IMR-90 (cell line): ENCODE measurements at regions not wholly inside any gene's neighbourhood (a gene's known extent, or its start where the extent isn't known, plus 50 kb on each side); places are given as distances from the start of the nearest gene placed in this dataset.

Source experiments
- BHLHE40 ChIP-seq: fragments of 150-350 bp; IDR thresholded peaks from 2 replicates; pipeline ENCODE4 v1.6.1; 2016; ENCODE audit warnings: mild to moderate bottlenecking, low read depth, low read length
- CEBPB ChIP-seq: IDR thresholded peaks from 2 replicates; pipeline ENCODE4 v1.6.1; 2012; ENCODE audit warnings: low read depth, low read length, improper control_type of control experiment
- FOS ChIP-seq: fragments of 150-350 bp; IDR thresholded peaks from 2 replicates; pipeline ENCODE4 v1.6.1; 2016; ENCODE audit warnings: low read depth, low read length
- MXI1 ChIP-seq: IDR thresholded peaks from 2 replicates; pipeline ENCODE4 v1.6.1; 2012; ENCODE audit warnings: low read depth, mild to moderate bottlenecking, low read length, moderate library complexity, borderline replicate concordance
- NFE2L2 ChIP-seq: fragments of 150-350 bp; IDR thresholded peaks from 2 replicates; pipeline ENCODE4 v1.6.1; 2016; ENCODE audit warnings: low read depth, mild to moderate bottlenecking, low read length
- POLR2A ChIP-seq: IDR thresholded peaks from 2 replicates; pipeline ENCODE4 v1.6.1; 2012; ENCODE audit warnings: mild to moderate bottlenecking, low read depth, low read length
- RAD21 ChIP-seq: IDR thresholded peaks from 2 replicates; pipeline ENCODE4 v1.6.1; 2012; ENCODE audit warnings: low read length, improper control_type of control experiment
- RCOR1 ChIP-seq: IDR thresholded peaks from 2 replicates; pipeline ENCODE4 v1.6.1; 2012; ENCODE audit warnings: mild to moderate bottlenecking, low read length, improper control_type of control experiment; ENCODE audit not compliant: insufficient replicate concordance
- RFX5 ChIP-seq: IDR thresholded peaks from 2 replicates; pipeline ENCODE4 v1.8.0; 2012; ENCODE audit warnings: low read depth, mild to moderate bottlenecking, low read length, moderate library complexity
- SMC3 ChIP-seq: fragments of 150-350 bp; IDR thresholded peaks from 2 replicates; pipeline ENCODE4 v1.6.1; 2016; ENCODE audit warnings: low read depth, mild to moderate bottlenecking, antibody characterized with exemption, low read length, moderate library complexity
- TF ChIP-seq, protein P1 (sequence below): conservative IDR thresholded peaks from 2 replicates; pipeline ENCODE4 v1.5.1; 2012; ENCODE audit warnings: mild to moderate bottlenecking, low read depth, low read length, improper control_type of control experiment
- TF ChIP-seq, protein P2 (sequence below): fragments of 150-350 bp; IDR thresholded peaks from 2 replicates; pipeline ENCODE4 v1.6.1; 2017; ENCODE audit warnings: mild to moderate bottlenecking, antibody characterized with exemption, low read length, low read depth
- TF ChIP-seq, protein P3 (sequence below): fragments of 150-350 bp; IDR thresholded peaks from 2 replicates; pipeline ENCODE4 v1.6.1; 2016; ENCODE audit warnings: low read depth, mild to moderate bottlenecking, low read length, moderate library complexity, borderline replicate concordance

DNA sequence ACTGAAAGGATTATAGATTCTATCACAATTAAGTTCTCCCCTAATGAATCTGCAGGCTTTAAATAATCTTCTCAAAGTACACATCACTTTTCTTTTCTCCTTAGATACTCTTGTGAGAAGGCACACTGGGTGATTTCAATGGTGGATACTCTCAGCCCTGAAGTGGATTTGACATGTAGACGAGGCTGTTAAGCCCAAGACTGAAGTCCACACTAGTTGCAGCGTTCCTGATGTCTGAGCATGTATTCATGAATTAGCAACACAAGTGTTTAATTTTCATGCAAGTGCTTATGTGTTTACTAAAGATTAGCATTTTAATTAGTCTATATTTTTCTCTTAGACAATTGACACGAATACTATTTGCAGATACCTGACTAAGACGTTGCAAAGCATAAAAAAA lies 218.9 kb downstream of the TMEM161B start:
- TF ChIP-seq BHLHE40 (no peak), RCOR1 (no peak), CEBPB (no peak), POLR2A (no peak), RFX5 (no peak), RAD21 (no peak), FOS (no peak), MXI1 (no peak), NFE2L2 (no peak), SMC3 (no peak)
- TF ChIP-seq, protein P1, sequence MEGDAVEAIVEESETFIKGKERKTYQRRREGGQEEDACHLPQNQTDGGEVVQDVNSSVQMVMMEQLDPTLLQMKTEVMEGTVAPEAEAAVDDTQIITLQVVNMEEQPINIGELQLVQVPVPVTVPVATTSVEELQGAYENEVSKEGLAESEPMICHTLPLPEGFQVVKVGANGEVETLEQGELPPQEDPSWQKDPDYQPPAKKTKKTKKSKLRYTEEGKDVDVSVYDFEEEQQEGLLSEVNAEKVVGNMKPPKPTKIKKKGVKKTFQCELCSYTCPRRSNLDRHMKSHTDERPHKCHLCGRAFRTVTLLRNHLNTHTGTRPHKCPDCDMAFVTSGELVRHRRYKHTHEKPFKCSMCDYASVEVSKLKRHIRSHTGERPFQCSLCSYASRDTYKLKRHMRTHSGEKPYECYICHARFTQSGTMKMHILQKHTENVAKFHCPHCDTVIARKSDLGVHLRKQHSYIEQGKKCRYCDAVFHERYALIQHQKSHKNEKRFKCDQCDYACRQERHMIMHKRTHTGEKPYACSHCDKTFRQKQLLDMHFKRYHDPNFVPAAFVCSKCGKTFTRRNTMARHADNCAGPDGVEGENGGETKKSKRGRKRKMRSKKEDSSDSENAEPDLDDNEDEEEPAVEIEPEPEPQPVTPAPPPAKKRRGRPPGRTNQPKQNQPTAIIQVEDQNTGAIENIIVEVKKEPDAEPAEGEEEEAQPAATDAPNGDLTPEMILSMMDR, result no peak
- TF ChIP-seq, protein P2, sequence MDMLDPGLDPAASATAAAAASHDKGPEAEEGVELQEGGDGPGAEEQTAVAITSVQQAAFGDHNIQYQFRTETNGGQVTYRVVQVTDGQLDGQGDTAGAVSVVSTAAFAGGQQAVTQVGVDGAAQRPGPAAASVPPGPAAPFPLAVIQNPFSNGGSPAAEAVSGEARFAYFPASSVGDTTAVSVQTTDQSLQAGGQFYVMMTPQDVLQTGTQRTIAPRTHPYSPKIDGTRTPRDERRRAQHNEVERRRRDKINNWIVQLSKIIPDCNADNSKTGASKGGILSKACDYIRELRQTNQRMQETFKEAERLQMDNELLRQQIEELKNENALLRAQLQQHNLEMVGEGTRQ, result no peak
- TF ChIP-seq, protein P3, sequence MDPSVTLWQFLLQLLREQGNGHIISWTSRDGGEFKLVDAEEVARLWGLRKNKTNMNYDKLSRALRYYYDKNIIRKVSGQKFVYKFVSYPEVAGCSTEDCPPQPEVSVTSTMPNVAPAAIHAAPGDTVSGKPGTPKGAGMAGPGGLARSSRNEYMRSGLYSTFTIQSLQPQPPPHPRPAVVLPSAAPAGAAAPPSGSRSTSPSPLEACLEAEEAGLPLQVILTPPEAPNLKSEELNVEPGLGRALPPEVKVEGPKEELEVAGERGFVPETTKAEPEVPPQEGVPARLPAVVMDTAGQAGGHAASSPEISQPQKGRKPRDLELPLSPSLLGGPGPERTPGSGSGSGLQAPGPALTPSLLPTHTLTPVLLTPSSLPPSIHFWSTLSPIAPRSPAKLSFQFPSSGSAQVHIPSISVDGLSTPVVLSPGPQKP, result no peak
